GM12878 (cell line): ENCODE measurements at regions not wholly inside any gene's neighbourhood (a gene's known extent, or its start where the extent isn't known, plus 50 kb on each side); places are given as distances from the start of the nearest gene placed in this dataset.

Experiments
- ATAC-seq: fragments of 200-7000 bp; cut with Tn5 transposase; 3 replicates; pipeline ENCODE4 v1.9.1; 2020; ENCODE audit warnings: mild to moderate bottlenecking, moderate library complexity
- BruUV-seq: library from RNA; stranded (reverse); fragments of 400-500 nt; replicated peaks from 2 replicates; lab custom pipeline; 2021; lab: Mats Ljungman, UMichigan
- CTCF ChIA-PET: fragments of 300-600 bp; sonication (Branson Sonifier 250); formaldehyde crosslinking; extraction: SDS; loops from one replicate; lab custom pipeline; 2021; ENCODE audit warnings: inconsistent platforms; lab: Yijun Ruan, JAX
- POLR2A ChIA-PET: fragments of 350-600 bp; formaldehyde crosslinking; extraction: SDS; loops from one replicate; lab custom pipeline; 2021; ENCODE audit warnings: inconsistent platforms; lab: Charles Lee
- RAD21 ChIA-PET: fragments of 300-600 bp; sonication (Branson Sonifier 250); formaldehyde crosslinking; loops from one replicate; lab custom pipeline; 2023; ENCODE audit warnings: antibody characterized with exemption; ENCODE audit not compliant: unreplicated experiment; lab: Charles Lee
- SMC1A ChIA-PET: fragments of 300-600 bp; sonication (Branson Sonifier 250); formaldehyde crosslinking; loops from one replicate; lab custom pipeline; 2023; ENCODE audit not compliant: unreplicated experiment, uncharacterized antibody; lab: Charles Lee
- DNase-seq: peaks from one replicate; pipeline ENCODE4 v3.0.0-alpha.2; 2011; ENCODE audit warnings: low read depth, low spot score
- FAIRE-seq: peaks from 3 replicates; lab custom pipeline; 2011; peaks lifted over from hg19 to GRCh38; lab: Jason Lieb, UNC
- H2AFZ ChIP-seq: 2 replicates; pipeline ENCODE4 v1.6.0; 2011; ENCODE audit warnings: low read depth, low read length, control low read depth; ENCODE audit not compliant: control insufficient read depth
- H3K27ac ChIP-seq: 2 replicates; pipeline ENCODE4 v1.5.1; 2011; ENCODE audit warnings: control low read depth; ENCODE audit not compliant: control insufficient read depth, insufficient read depth
- H3K27me3 ChIP-seq, 2 experiments: replicated peaks in 1 of 2; 2 replicates each; pipeline versions ENCODE4 v1.6.0 to v1.6.1; 2011; ENCODE audit warnings: low read length in 1 of 2; ENCODE audit not compliant: control insufficient read depth in 2 of 2, insufficient read depth in 2 of 2
- H3K36me3 ChIP-seq, 2 experiments: 2 replicates each; pipeline ENCODE4 v1.5.1; 2011; ENCODE audit warnings: low read length in 1 of 2; ENCODE audit not compliant: control insufficient read depth in 2 of 2, insufficient read depth in 2 of 2
- H3K4me1 ChIP-seq: 2 replicates; pipeline ENCODE4 v1.6.1; 2011; ENCODE audit warnings: mild to moderate bottlenecking, low read length, moderate library complexity, mixed read lengths; ENCODE audit not compliant: control insufficient read depth, insufficient read depth
- H3K4me2 ChIP-seq: 2 replicates; pipeline ENCODE4 v1.6.0; 2011; ENCODE audit warnings: control low read depth; ENCODE audit not compliant: control insufficient read depth, insufficient read depth
- H3K4me3 ChIP-seq: fragments of 200-600 bp; sonication (generic); 2 replicates; pipeline ENCODE4 v1.5.1; 2016
- H3K79me2 ChIP-seq: 2 replicates; pipeline ENCODE4 v1.6.0; 2011; ENCODE audit warnings: low read length; ENCODE audit not compliant: control insufficient read depth, insufficient read depth
- H3K9ac ChIP-seq: 2 replicates; pipeline ENCODE4 v1.8.0; 2011; ENCODE audit warnings: low read length, control low read depth, mixed read lengths; ENCODE audit not compliant: control insufficient read depth, insufficient read depth
- H3K9me3 ChIP-seq: replicated peaks from 3 replicates; pipeline ENCODE4 v1.5.1; 2011; ENCODE audit warnings: mild to moderate bottlenecking, low read length; ENCODE audit not compliant: control insufficient read depth, insufficient read depth
- H4K20me1 ChIP-seq: 2 replicates; pipeline ENCODE4 v1.6.0; 2011; ENCODE audit not compliant: control insufficient read depth, insufficient read depth
- BHLHE40 ChIP-seq, 2 experiments: fragments of 450-650 bp in 1 of 2; IDR thresholded peaks; 2 replicates each; pipeline ENCODE4 v1.6.1; 2011 to 2017; ENCODE audit warnings: low read depth in 2 of 2, borderline replicate concordance in 1 of 2, improper control_type of control experiment in 1 of 2, low read length in 1 of 2, mild to moderate bottlenecking in 1 of 2
- E4F1 ChIP-seq: fragments of 450-650 bp; IDR thresholded peaks from 2 replicates; pipeline ENCODE4 v1.6.1; 2018; ENCODE audit warnings: borderline replicate concordance, mild to moderate bottlenecking; ENCODE audit not compliant: partially characterized antibody
- EZH2 ChIP-seq: IDR thresholded peaks from 2 replicates; pipeline ENCODE4 v1.6.1; 2012; ENCODE audit warnings: low read depth, mild to moderate bottlenecking, control low read depth, inconsistent platforms, low read length, borderline replicate concordance; ENCODE audit not compliant: control insufficient read depth
- GABPA ChIP-seq: IDR thresholded peaks from 2 replicates; pipeline ENCODE4 v1.6.1; 2014; ENCODE audit warnings: antibody characterized with exemption, low read depth, mild to moderate bottlenecking, inconsistent platforms
- IRF4 ChIP-seq: IDR thresholded peaks from 2 replicates; pipeline ENCODE4 v1.6.1; 2011; ENCODE audit warnings: low read depth, low read length
- JUND ChIP-seq: IDR thresholded peaks from 2 replicates; pipeline ENCODE4 v1.6.1; 2012; ENCODE audit warnings: low read depth, mild to moderate bottlenecking, low read length, improper control_type of control experiment, moderate library complexity
- LARP7 ChIP-seq: fragments of 450-650 bp; IDR thresholded peaks from 2 replicates; pipeline ENCODE4 v1.6.1; 2017; ENCODE audit warnings: mild to moderate bottlenecking
- MLLT1 ChIP-seq: fragments of 450-650 bp; IDR thresholded peaks from 2 replicates; pipeline ENCODE4 v1.6.1; 2016; ENCODE audit warnings: mild to moderate bottlenecking
- MYB ChIP-seq: fragments of 150-350 bp; IDR thresholded peaks from 2 replicates; pipeline ENCODE4 v1.6.1; 2014; ENCODE audit warnings: mild to moderate bottlenecking, low read depth, low read length, borderline replicate concordance
- NFYA ChIP-seq: IDR thresholded peaks from 2 replicates; pipeline ENCODE4 v1.6.1; 2011; ENCODE audit warnings: low read depth, mild to moderate bottlenecking, low read length, improper control_type of control experiment, borderline replicate concordance
- POLR2AphosphoS2 ChIP-seq: IDR thresholded peaks from 2 replicates; pipeline ENCODE4 v1.6.1; 2011; ENCODE audit warnings: low read depth, mild to moderate bottlenecking, low read length, improper control_type of control experiment, moderate library complexity
- POU2F2 ChIP-seq: IDR thresholded peaks from 3 replicates; pipeline ENCODE4 v1.6.1; 2011; ENCODE audit warnings: low read depth, mild to moderate bottlenecking, low read length, borderline replicate concordance
- SUPT20H ChIP-seq: IDR thresholded peaks from 2 replicates; pipeline ENCODE4 v1.6.1; 2011; ENCODE audit warnings: low read depth, mild to moderate bottlenecking, low read length, moderate library complexity, borderline replicate concordance; ENCODE audit not compliant: control insufficient read depth
- TARDBP ChIP-seq: IDR thresholded peaks from 2 replicates; pipeline ENCODE4 v1.6.1; 2016; ENCODE audit warnings: borderline replicate concordance
- TBL1XR1 ChIP-seq: IDR thresholded peaks from 2 replicates; pipeline ENCODE4 v1.6.1; 2012; ENCODE audit warnings: low read depth, low read length, improper control_type of control experiment
- TCF12 ChIP-seq: IDR thresholded peaks from 2 replicates; pipeline ENCODE4 v1.6.1; 2011; ENCODE audit warnings: low read depth, mild to moderate bottlenecking, low read length
- TCF7 ChIP-seq: IDR thresholded peaks from 2 replicates; pipeline ENCODE4 v1.6.1; 2014; ENCODE audit warnings: antibody characterized with exemption, borderline replicate concordance
- YY1 ChIP-seq: IDR thresholded peaks from 2 replicates; pipeline ENCODE4 v1.6.1; 2011; ENCODE audit warnings: low read depth, mild to moderate bottlenecking, low read length
- ZNF24 ChIP-seq: fragments of 450-650 bp; IDR thresholded peaks from 2 replicates; pipeline ENCODE4 v1.6.1; 2017; ENCODE audit warnings: antibody characterized with exemption, mild to moderate bottlenecking
- ZNF274 ChIP-seq: IDR thresholded peaks from one replicate; pipeline ENCODE4 v1.8.0; 2011; ENCODE audit not compliant: insufficient read length, insufficient read depth
- WGBS: methylation state at CpG from one replicate; pipeline ENCODE4 v1.1.6; 2016; ENCODE audit warnings: low lambda C conversion rate; ENCODE audit not compliant: insufficient replicate concordance, insufficient coverage; ENCODE audit errors: missing lambda C conversion rate; 5-methylcytosine and 5-hydroxymethylcytosine counted together
- in situ Hi-C: fragments of 300-500 bp; cut with MboI; formaldehyde crosslinking; loops from 9 replicates; pipeline ENCODE4 v1.14.3; 2018; ENCODE audit warnings: mixed read lengths
- intact Hi-C: fragments of 100-400 bp; cut with micrococcal nuclease; formaldehyde crosslinking; loops from one replicate; pipeline ENCODE4 v1.14.2; 2022; ENCODE audit not compliant: unreplicated experiment

GRCh38 chr5:97489010-97489840 lies 306.2 kb upstream of the RIOK2 start (continued):
- TF ChIP-seq MLLT1 = no peak
- TF ChIP-seq SUPT20H = no peak
- no peak for TF ChIP-seq MYB
- TF ChIP-seq TCF7 = no peak
- TF ChIP-seq TCF12 = no peak
- no peak for TF ChIP-seq GABPA
- TF ChIP-seq BHLHE40 (IDR thresholded peaks at IDR 0.05; ENCODE audit: borderline replicate concordance in 1 of 2, low read depth in 2 of 2, low read length in 1 of 2) = no peak

- in situ Hi-C loops = no loop called here
- WGBS = 50% methylated on average over 3 of the region's 3 CpGs
- no peak for TF ChIP-seq IRF4
- TF ChIP-seq TARDBP = no peak
- no peak for TF ChIP-seq LARP7
- no peak for TF ChIP-seq TCF7
- no peak for TF ChIP-seq JUND
- no peak for TF ChIP-seq NFYA
- TF ChIP-seq E4F1 = no peak
- TF ChIP-seq YY1 = no peak
- TF ChIP-seq POU2F2 = no peak
- no peak for TF ChIP-seq ZNF24
- TF ChIP-seq POLR2AphosphoS2 = no peak
- TF ChIP-seq ZNF274 = no peak
- TF ChIP-seq TBL1XR1 = no peak
- TF ChIP-seq EZH2 = no peak
These were observed 311.4 kb upstream of the RIOK2 start for GRCh38 chr5:97494465-97494864.

More at GRCh38 chr5:97494465-97494864, 311.4 kb upstream of the RIOK2 start:
- BruUV-seq = no TSS peak
- Histone ChIP-seq H3K4me2 (no peak overlapping the region), H3K36me3 (no peaks in the 10 kb centered on the region), H3K27ac (no peak overlapping the region), H3K9me3 (no peaks in the 10 kb centered on the region; the same call in 2 of the 3 replicates), H3K4me3 (no peak overlapping the region), H4K20me1 (no peaks in the 10 kb centered on the region), H3K9ac (no peak overlapping the region), H3K4me1 (no peaks in the 10 kb centered on the region), H2AFZ (no peak overlapping the region), H3K27me3 (no peaks in the 10 kb centered on the region), H3K79me2 (no peaks in the 10 kb centered on the region)
- ATAC-seq = no peak
- ChIA-PET CTCF (interaction anchor here (1.3 to 1.5 kb wide), 2 partner anchors 14 to 39 kb away, joined by 3 to 4 read pairs; no protein-coding TSS in a partner anchor), RAD21 (interaction anchor here (3.2 kb wide), 1 partner anchor 39 kb away, joined by 11 read pairs; no protein-coding TSS in a partner anchor), POLR2A (no interaction called here), SMC1A (interaction anchor here (0.6 to 5.7 kb wide), 6 partner anchors 9 to 67 kb away, joined by 3 to 38 read pairs (median 3); no protein-coding TSS in a partner anchor)
- DNase-seq = no peak
- no peak for FAIRE-seq
- intact Hi-C loops = no loop called here
